H1 (cell line): ENCODE measurements at regions not wholly inside any gene's neighbourhood (a gene's known extent, or its start where the extent isn't known, plus 50 kb on each side); places are given as distances from the start of the nearest gene placed in this dataset.

Experiments used
- CTCF ChIA-PET: fragments of 300-600 bp; sonication (Branson Sonifier 250); formaldehyde crosslinking; loops from one replicate; lab custom pipeline; 2021; ENCODE audit not compliant: partially characterized antibody; lab: Charles Lee
- POLR2A ChIA-PET: fragments of 300-600 bp; sonication (Branson Sonifier 250); formaldehyde crosslinking; loops from one replicate; lab custom pipeline; 2021; ENCODE audit warnings: inconsistent platforms; ENCODE audit not compliant: partially characterized antibody; lab: Charles Lee
- DNase-seq, 2 experiments: peaks; one replicate each; pipeline versions ENCODE4 v3.0.0 to v3.0.0-alpha.2; 2010 to 2022; ENCODE audit warnings: low spot score in 2 of 2, low read depth in 1 of 2, mixed read lengths in 1 of 2
- FAIRE-seq: peaks from 2 replicates; lab custom pipeline; 2011; peaks lifted over from hg19 to GRCh38; lab: Jason Lieb, UNC
- H2AFZ ChIP-seq: 2 replicates; pipeline ENCODE4 v1.8.1; 2012; ENCODE audit warnings: low read length, inconsistent platforms
- H2AK5ac ChIP-seq: 2 replicates; pipeline ENCODE4 v1.6.1; 2013; ENCODE audit warnings: low read depth, low read length
- H2BK120ac ChIP-seq: replicated peaks from 2 replicates; pipeline ENCODE3; 2013; ENCODE audit warnings: low read depth, low read length, inconsistent platforms
- H2BK12ac ChIP-seq: 2 replicates; pipeline ENCODE4 v1.6.1; 2013; ENCODE audit warnings: low read depth, low read length
- H2BK15ac ChIP-seq: 2 replicates; pipeline ENCODE4 v1.6.1; 2013; ENCODE audit warnings: low read length
- H2BK20ac ChIP-seq: 2 replicates; pipeline ENCODE4 v1.6.1; 2013; ENCODE audit warnings: low read length
- H2BK5ac ChIP-seq: 2 replicates; pipeline ENCODE4 v1.6.1; 2013; ENCODE audit warnings: low read depth, low read length
- H3K14ac ChIP-seq: 2 replicates; pipeline ENCODE4 v1.6.1; 2013; ENCODE audit warnings: inconsistent platforms; ENCODE audit not compliant: insufficient read length
- H3K18ac ChIP-seq: 2 replicates; pipeline ENCODE4 v1.6.1; 2013; ENCODE audit warnings: low read length; ENCODE audit errors: extremely low read depth
- H3K23ac ChIP-seq: 2 replicates; pipeline ENCODE4 v1.6.1; 2013; ENCODE audit warnings: inconsistent platforms; ENCODE audit not compliant: insufficient read length
- H3K23me2 ChIP-seq: 2 replicates; pipeline ENCODE4 v1.6.1; 2013; ENCODE audit warnings: low read depth, low read length
- H3K27ac ChIP-seq: 2 replicates; pipeline ENCODE4 v1.6.1; 2011; ENCODE audit warnings: low read depth, low read length, inconsistent platforms
- H3K27me3 ChIP-seq, 4 experiments: replicated peaks in 1 of 4; 1 replicate in 1 of 4; 2 replicates in 3 of 4; pipeline versions ENCODE4 v1.6.1 to v1.8.1; 2011 to 2013; ENCODE audit warnings: low read length in 3 of 4, mild to moderate bottlenecking in 3 of 4, inconsistent platforms in 2 of 4, mixed read lengths in 2 of 4, moderate library complexity in 1 of 4; ENCODE audit not compliant: control insufficient read depth in 3 of 4, insufficient read depth in 3 of 4; ENCODE audit errors: extremely low read depth in 1 of 4
- H3K36me3 ChIP-seq, 4 experiments: 2 replicates each; pipeline versions ENCODE4 v1.6.1 to v1.8.1; 2011 to 2013; ENCODE audit warnings: mild to moderate bottlenecking in 4 of 4, low read length in 3 of 4, moderate library complexity in 2 of 4, control low read depth in 1 of 4, inconsistent platforms in 1 of 4; ENCODE audit not compliant: insufficient read depth in 4 of 4, control insufficient read depth in 2 of 4
- H3K4ac ChIP-seq: replicated peaks from 2 replicates; pipeline ENCODE3; 2013; ENCODE audit warnings: low read length, low read depth, mixed read lengths, inconsistent platforms; ENCODE audit not compliant: insufficient read length
- H3K4me1 ChIP-seq, 4 experiments: replicated peaks in 1 of 4; 1 replicate in 1 of 4; 2 replicates in 3 of 4; pipeline versions ENCODE4 v1.6.1 to v1.8.1; 2011 to 2013; ENCODE audit warnings: low read length in 3 of 4, inconsistent platforms in 2 of 4, mixed read lengths in 1 of 4; ENCODE audit not compliant: insufficient read depth in 4 of 4, control insufficient read depth in 3 of 4
- H3K4me2 ChIP-seq, 2 experiments: 2 replicates each; pipeline versions ENCODE4 v1.6.1 to v1.8.1; 2011 to 2013; ENCODE audit warnings: low read depth in 2 of 2, low read length in 2 of 2, control low read depth in 1 of 2, inconsistent platforms in 1 of 2, mild to moderate bottlenecking in 1 of 2; ENCODE audit not compliant: insufficient read depth in 1 of 2
- H3K4me3 ChIP-seq, 4 experiments: fragments of 200-600, 300-600 bp in 1 of 4; sonication (generic), shearing (Covaris generic), sonication (Bioruptor Twin) in 1 of 4; 2 replicates each; pipeline versions ENCODE4 v1.5.1 to v1.8.1; 2011 to 2016; ENCODE audit warnings: low read length in 4 of 4, low read depth in 3 of 4, control low read depth in 2 of 4, inconsistent platforms in 2 of 4, mild to moderate bottlenecking in 2 of 4, mixed read lengths in 1 of 4, moderate library complexity in 1 of 4; ENCODE audit not compliant: insufficient read depth in 2 of 4; ENCODE audit errors: extremely low read depth in 1 of 4
- H3K56ac ChIP-seq: replicated peaks from 2 replicates; pipeline ENCODE3; 2013; ENCODE audit warnings: low read depth, mild to moderate bottlenecking, mixed read lengths, low read length, inconsistent platforms; ENCODE audit not compliant: insufficient read length
- H3K79me1 ChIP-seq: 2 replicates; pipeline ENCODE4 v1.6.1; 2013; ENCODE audit warnings: low read depth, low read length, control low read depth
- H3K79me2 ChIP-seq, 2 experiments: 2 replicates each; pipeline versions ENCODE4 v1.6.1 to v1.8.1; 2012 to 2013; ENCODE audit warnings: low read length in 2 of 2, mild to moderate bottlenecking in 2 of 2, inconsistent platforms in 1 of 2; ENCODE audit not compliant: insufficient read depth in 2 of 2, control insufficient read depth in 1 of 2
- H3K9ac ChIP-seq, 4 experiments: replicated peaks in 1 of 4; 1 replicate in 1 of 4; 2 replicates in 3 of 4; pipeline versions ENCODE4 v1.6.1 to v1.8.1; 2011 to 2013; ENCODE audit warnings: low read depth in 3 of 4, low read length in 3 of 4, control low read depth in 2 of 4, mild to moderate bottlenecking in 2 of 4, moderate library complexity in 2 of 4, inconsistent platforms in 1 of 4; ENCODE audit errors: extremely low read depth in 1 of 4
- H3K9me3 ChIP-seq, 2 experiments: 2 replicates each; pipeline versions ENCODE4 v1.6.1 to v1.8.1; 2012 to 2013; ENCODE audit warnings: mild to moderate bottlenecking in 2 of 2, moderate library complexity in 2 of 2, control low read depth in 1 of 2, inconsistent platforms in 1 of 2, low read depth in 1 of 2, low read length in 1 of 2, mixed read lengths in 1 of 2; ENCODE audit not compliant: insufficient read depth in 2 of 2
- H4K20me1 ChIP-seq, 2 experiments: replicated peaks in 1 of 2; 2 replicates each; pipeline versions ENCODE3 to v1.8.1; 2011 to 2013; ENCODE audit warnings: inconsistent platforms in 2 of 2, low read length in 2 of 2, mild to moderate bottlenecking in 1 of 2; ENCODE audit not compliant: insufficient read depth in 2 of 2, control insufficient read depth in 1 of 2
- H4K5ac ChIP-seq: 2 replicates; pipeline ENCODE4 v1.6.1; 2013; ENCODE audit warnings: low read length, low read depth, mixed read lengths, inconsistent platforms; ENCODE audit not compliant: insufficient read length
- H4K8ac ChIP-seq: 2 replicates; pipeline ENCODE4 v1.8.0; 2013; ENCODE audit warnings: mild to moderate bottlenecking, moderate library complexity, low read length, inconsistent platforms; ENCODE audit not compliant: insufficient read depth; ENCODE audit errors: extremely low read depth
- H4K91ac ChIP-seq: replicated peaks from 2 replicates; pipeline ENCODE3; 2013; ENCODE audit warnings: low read length, mixed read lengths, inconsistent platforms; ENCODE audit not compliant: insufficient read length
- CREB1 ChIP-seq: IDR thresholded peaks from 2 replicates; pipeline ENCODE4 v1.6.1; 2012; ENCODE audit warnings: inconsistent platforms
- EP300 ChIP-seq, 2 experiments: IDR thresholded peaks; 1 replicate in 1 of 2; 2 replicates in 1 of 2; pipeline ENCODE4 v1.6.1; 2011 to 2012; ENCODE audit warnings: low read depth in 2 of 2, low read length in 2 of 2, mild to moderate bottlenecking in 2 of 2, borderline replicate concordance in 1 of 2, inconsistent platforms in 1 of 2, moderate library complexity in 1 of 2
- GABPA ChIP-seq: IDR thresholded peaks from 2 replicates; pipeline ENCODE4 v1.6.1; 2011; ENCODE audit warnings: mild to moderate bottlenecking, low read length, moderate library complexity, borderline replicate concordance; ENCODE audit not compliant: insufficient read depth
- GTF2F1 ChIP-seq: IDR thresholded peaks from 2 replicates; pipeline ENCODE4 v1.6.1; 2012; ENCODE audit warnings: low read depth, low read length, improper control_type of control experiment, borderline replicate concordance
- KDM5A ChIP-seq: fragments of 200-600 bp; IDR thresholded peaks from 2 replicates; pipeline ENCODE4 v1.7.1; 2012; ENCODE audit warnings: mild to moderate bottlenecking, low read length, inconsistent platforms, mixed read lengths
- POLR2AphosphoS5 ChIP-seq: IDR thresholded peaks from 2 replicates; pipeline ENCODE4 v1.6.1; 2011; ENCODE audit warnings: low read depth, low read length
- POU5F1 ChIP-seq: IDR thresholded peaks from 2 replicates; pipeline ENCODE4 v1.6.1; 2011; ENCODE audit warnings: low read depth, mild to moderate bottlenecking, low read length, moderate library complexity
- RNF2 ChIP-seq: fragments of 200-900, 300-1000 bp; sonication (generic); IDR thresholded peaks from 2 replicates; pipeline ENCODE4 v1.7.1; 2016; ENCODE audit warnings: borderline replicate concordance, low read depth, mild to moderate bottlenecking, antibody characterized with exemption, low read length; ENCODE audit not compliant: poor library complexity, severe bottlenecking; ENCODE audit errors: missing control alignments
- SAP30 ChIP-seq: fragments of 300-600 bp; sonication (generic); IDR thresholded peaks from 2 replicates; pipeline ENCODE4 v1.7.1; 2012; ENCODE audit warnings: low read length, moderate library complexity, mild to moderate bottlenecking, inconsistent platforms; ENCODE audit not compliant: insufficient read depth, insufficient replicate concordance
- SP1 ChIP-seq: IDR thresholded peaks from 2 replicates; pipeline ENCODE4 v1.6.1; 2011; ENCODE audit warnings: low read depth, low read length
- SP4 ChIP-seq: IDR thresholded peaks from 2 replicates; pipeline ENCODE4 v1.6.1; 2012; ENCODE audit warnings: low read length, inconsistent platforms
- TCF12 ChIP-seq: IDR thresholded peaks from 2 replicates; pipeline ENCODE4 v1.6.1; 2011; ENCODE audit warnings: low read depth, mild to moderate bottlenecking, low read length
- TEAD4 ChIP-seq: IDR thresholded peaks from 2 replicates; pipeline ENCODE4 v1.6.1; 2012; ENCODE audit warnings: low read depth, low read length, inconsistent platforms, mixed read lengths
- TF ChIP-seq, protein P1 (sequence below): IDR thresholded peaks from 2 replicates; pipeline ENCODE4 v1.6.1; 2011; ENCODE audit warnings: low read length, improper control_type of control experiment

DNA sequence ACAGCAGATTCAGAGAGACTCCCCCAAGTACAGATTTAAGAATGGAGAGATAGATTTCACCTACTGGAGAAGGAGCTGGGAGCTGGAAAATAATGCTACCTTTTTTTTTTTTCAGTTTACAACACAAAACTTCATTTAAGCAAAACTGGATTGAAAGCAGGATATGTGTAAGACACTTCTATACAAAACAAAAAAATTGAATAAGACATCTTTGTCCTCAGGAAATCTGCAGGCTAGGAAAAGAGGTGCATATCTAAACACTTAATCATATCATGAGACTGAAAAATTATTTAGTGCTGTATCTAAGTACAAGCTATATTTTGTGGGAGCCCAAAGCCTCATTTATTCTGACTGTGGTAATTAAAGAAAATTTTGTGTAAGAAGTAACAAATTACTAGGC, 516.1 kb downstream of the ZIC1 start:
- H2AK5ac ChIP-seq: no peak overlapping the region
- H3K4me2 ChIP-seq: no peak overlapping the region
- H3K4ac ChIP-seq: no peak overlapping the region
- FAIRE-seq (no peak), DNase-seq (no peak)
- H4K91ac ChIP-seq: no peak overlapping the region
- no peaks in the 10 kb centered on the region for H4K20me1 ChIP-seq
- H2BK5ac ChIP-seq: no peak overlapping the region
- H4K8ac ChIP-seq: no peak overlapping the region
- H2AFZ ChIP-seq: no peak overlapping the region
- no peaks in the 10 kb centered on the region; a peak in 1 of 7 replicates for H3K4me1 ChIP-seq
- H2BK12ac ChIP-seq: no peak overlapping the region
- H3K9me3 ChIP-seq: no peaks in the 10 kb centered on the region
- ChIA-PET POLR2A (no interaction called here), CTCF (interaction anchor here (1.4 kb wide), 1 partner anchor 13 kb away, joined by 4 read pairs; no protein-coding TSS in a partner anchor)
- H2BK20ac ChIP-seq: no peak overlapping the region
- no peak overlapping the region for H3K4me3 ChIP-seq
- no peak overlapping the region for H3K56ac ChIP-seq
- H3K36me3 ChIP-seq: no peaks in the 10 kb centered on the region
- no peak overlapping the region for H3K9ac ChIP-seq
- TF ChIP-seq, protein P1, sequence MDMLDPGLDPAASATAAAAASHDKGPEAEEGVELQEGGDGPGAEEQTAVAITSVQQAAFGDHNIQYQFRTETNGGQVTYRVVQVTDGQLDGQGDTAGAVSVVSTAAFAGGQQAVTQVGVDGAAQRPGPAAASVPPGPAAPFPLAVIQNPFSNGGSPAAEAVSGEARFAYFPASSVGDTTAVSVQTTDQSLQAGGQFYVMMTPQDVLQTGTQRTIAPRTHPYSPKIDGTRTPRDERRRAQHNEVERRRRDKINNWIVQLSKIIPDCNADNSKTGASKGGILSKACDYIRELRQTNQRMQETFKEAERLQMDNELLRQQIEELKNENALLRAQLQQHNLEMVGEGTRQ: no peak
- TF ChIP-seq GABPA (no peak), SAP30 (no peak), TEAD4 (no peak), EP300 (IDR thresholded peaks at IDR 0.05; ENCODE audit: borderline replicate concordance in 1 of 2, low read depth in 2 of 2, low read length in 2 of 2) (no peak), POU5F1 (no peak), POLR2AphosphoS5 (no peak), SP1 (no peak), SP4 (no peak), KDM5A (no peak), GTF2F1 (no peak), RNF2 (no peak), CREB1 (no peak), TCF12 (no peak)
- H4K5ac ChIP-seq: no peak overlapping the region
- no peaks in the 10 kb centered on the region for H3K23me2 ChIP-seq
- H3K18ac ChIP-seq: no peak overlapping the region
- H3K23ac ChIP-seq: no peak overlapping the region
- H3K79me1 ChIP-seq: no peaks in the 10 kb centered on the region
- H3K79me2 ChIP-seq: no peaks in the 10 kb centered on the region
- no peak overlapping the region for H2BK120ac ChIP-seq
- H3K27ac ChIP-seq: no peak overlapping the region
- peaks cover 0 to 1% (median 0%) of the 10 kb centered on the region in 4 experiments; a peak in 1 of 7 replicates for H3K27me3 ChIP-seq
- no peak overlapping the region for H2BK15ac ChIP-seq
- H3K14ac ChIP-seq: no peak overlapping the region
